K562 (cell line): ENCODE measurements at regions not wholly inside any gene's neighbourhood (a gene's known extent, or its start where the extent isn't known, plus 50 kb on each side); places are given as distances from the start of the nearest gene placed in this dataset.

Source experiments
- ATAC-seq: fragments of 200-7000 bp; cut with Tn5 transposase; 3 replicates; pipeline ENCODE4 v1.9.1; 2020; ENCODE audit warnings: moderate library complexity
- BruUV-seq: library from RNA; stranded (reverse); fragments of 400-500 nt; replicated peaks from 2 replicates; lab custom pipeline; 2021; lab: Mats Ljungman, UMichigan
- CTCF ChIA-PET: fragments of 300-600 bp; formaldehyde crosslinking; extraction: SDS; loops from one replicate; lab custom pipeline; 2021; ENCODE audit warnings: low intra/inter-chr PET ratio; lab: Yijun Ruan, JAX
- POLR2A ChIA-PET: fragments of 300-600, 350-650 bp; sonication (Branson Sonifier 250); formaldehyde crosslinking; extraction: SDS; loops from one replicate; lab custom pipeline; 2021; ENCODE audit warnings: antibody characterized with exemption, inconsistent platforms; lab: Yijun Ruan, JAX
- DNase-seq, 4 experiments: peaks; one replicate each; pipeline versions ENCODE4 v3.0.0 to v3.0.0-alpha.2; 2011 to 2018; ENCODE audit warnings: low spot score in 3 of 4, mixed read lengths in 3 of 4; ENCODE audit errors: extremely low read depth in 1 of 4
- FAIRE-seq: peaks from 2 replicates; lab custom pipeline; 2011; peaks lifted over from hg19 to GRCh38; lab: Jason Lieb, UNC
- H2AFZ ChIP-seq: 2 replicates; pipeline ENCODE4 v1.6.0; 2011; ENCODE audit warnings: low read depth, low read length, control low read depth, inconsistent platforms
- H3K27ac ChIP-seq: fragments of 200-600 bp; 3 replicates; pipeline ENCODE4 v1.8.0; 2011; ENCODE audit warnings: low read depth, mild to moderate bottlenecking, control low read depth, inconsistent platforms, low read length, moderate library complexity, mixed read lengths; ENCODE audit errors: extremely low read depth
- H3K27me3 ChIP-seq, 2 experiments: fragments of 300-600 bp in 1 of 2; 2 replicates in 1 of 2; 3 replicates in 1 of 2; pipeline versions ENCODE4 v1.6.0 to v1.8.0; 2011; ENCODE audit warnings: inconsistent platforms in 2 of 2, low read length in 2 of 2, mild to moderate bottlenecking in 1 of 2, mixed read lengths in 1 of 2, moderate library complexity in 1 of 2; ENCODE audit not compliant: control insufficient read depth in 2 of 2, insufficient read depth in 2 of 2
- H3K36me3 ChIP-seq: fragments of 300-600 bp; 3 replicates; pipeline ENCODE4 v1.8.0; 2011; ENCODE audit warnings: mild to moderate bottlenecking, low read length, inconsistent platforms; ENCODE audit not compliant: control insufficient read depth, insufficient read depth
- H3K4me1 ChIP-seq, 2 experiments: fragments of 200-600 bp in 1 of 2; replicated peaks in 1 of 2; 2 replicates in 1 of 2; 3 replicates in 1 of 2; pipeline versions ENCODE4 v1.5.1 to v1.8.0; 2011; ENCODE audit warnings: inconsistent platforms in 2 of 2, low read length in 2 of 2, mild to moderate bottlenecking in 1 of 2, mixed read lengths in 1 of 2, moderate library complexity in 1 of 2; ENCODE audit not compliant: control insufficient read depth in 2 of 2, insufficient read depth in 2 of 2
- H3K4me2 ChIP-seq: 2 replicates; pipeline ENCODE4 v1.6.1; 2011; ENCODE audit warnings: low read length, control low read depth, inconsistent platforms, mixed read lengths; ENCODE audit not compliant: insufficient read depth
- H3K4me3 ChIP-seq: fragments of 200-600 bp; sonication (generic), shearing (Covaris generic); 2 replicates; pipeline ENCODE4 v1.5.1; 2016; ENCODE audit warnings: control low read depth, inconsistent platforms
- H3K79me2 ChIP-seq: fragments of 200-600 bp; 3 replicates; pipeline ENCODE4 v1.8.0; 2011; ENCODE audit warnings: low read length, inconsistent platforms; ENCODE audit not compliant: control insufficient read depth, insufficient read depth
- H3K9ac ChIP-seq, 2 experiments: 2 replicates each; pipeline versions ENCODE4 v1.6.0 to v1.6.1; 2011; ENCODE audit warnings: low read depth in 2 of 2, low read length in 2 of 2, control low read depth in 1 of 2, inconsistent platforms in 1 of 2, mild to moderate bottlenecking in 1 of 2, mixed read lengths in 1 of 2; ENCODE audit not compliant: insufficient read depth in 1 of 2
- H3K9me1 ChIP-seq: one replicate; pipeline ENCODE4 v1.6.0; 2011; ENCODE audit warnings: inconsistent platforms, mild to moderate bottlenecking, low read length, moderate library complexity; ENCODE audit not compliant: control insufficient read depth, insufficient read depth
- H3K9me3 ChIP-seq: replicated peaks from 2 replicates; pipeline ENCODE4 v1.5.1; 2011; ENCODE audit warnings: low read depth, low read length, inconsistent platforms; ENCODE audit not compliant: control insufficient read depth, insufficient read depth
- H4K20me1 ChIP-seq: replicated peaks from 2 replicates; pipeline ENCODE4 v1.6.1; 2011; ENCODE audit warnings: low read length, inconsistent platforms, mixed read lengths; ENCODE audit not compliant: control insufficient read depth, insufficient read depth
- ARID3A ChIP-seq: IDR thresholded peaks from 2 replicates; pipeline ENCODE4 v1.6.1; 2012; ENCODE audit warnings: low read depth, low read length, improper control_type of control experiment, borderline replicate concordance
- CBX3 ChIP-seq, 2 experiments: IDR thresholded peaks; 1 replicate in 1 of 2; 2 replicates in 1 of 2; pipeline ENCODE4 v1.6.1; 2012; ENCODE audit warnings: inconsistent platforms in 2 of 2, low read length in 2 of 2, borderline replicate concordance in 1 of 2, control low read depth in 1 of 2
- HNRNPH1 ChIP-seq: fragments of 200-400 bp; formaldehyde crosslinking; optimal IDR thresholded peaks from 2 replicates; pipeline ENCODE3; 2017; ENCODE audit warnings: low read depth, mild to moderate bottlenecking, low read length, moderate library complexity
- KDM4B ChIP-seq, 2 experiments: fragments of 450-650 bp in 1 of 2; sonication (generic) in 1 of 2; IDR thresholded peaks; 2 replicates each; pipeline ENCODE4 v1.6.1; 2016 to 2017; ENCODE audit warnings: borderline replicate concordance in 2 of 2, antibody characterized with exemption in 1 of 2, low read depth in 1 of 2, mild to moderate bottlenecking in 1 of 2
- NFATC3 ChIP-seq: fragments of 450-650 bp; IDR thresholded peaks from 2 replicates; pipeline ENCODE4 v1.6.1; 2017; ENCODE audit warnings: mild to moderate bottlenecking
- NR4A1 ChIP-seq, 2 experiments: fragments of 250-450 bp in 1 of 2; fragments of 450-650 bp in 1 of 2; sonication (Bioruptor Pico) in 1 of 2; IDR thresholded peaks; 2 replicates each; pipeline versions ENCODE4 v1.4.0 to v1.6.1; 2016 to 2020; ENCODE audit warnings: mild to moderate bottlenecking in 2 of 2, missing compliant biosample characterization in 1 of 2, missing genetic modification characterization in 1 of 2, moderate library complexity in 1 of 2
- RBFOX2 ChIP-seq: fragments of 200-400 bp; formaldehyde crosslinking; IDR thresholded peaks from 2 replicates; pipeline ENCODE4 v1.6.1; 2017; ENCODE audit warnings: low read depth, mild to moderate bottlenecking, low read length, moderate library complexity
- SMARCB1 ChIP-seq: IDR thresholded peaks from 2 replicates; pipeline ENCODE4 v1.6.1; 2011; ENCODE audit warnings: improper control_type of control experiment, low read depth; ENCODE audit not compliant: insufficient read length
- TCFL5 ChIP-seq: fragments of 250-450 bp; sonication (Bioruptor Pico); conservative IDR thresholded peaks from 2 replicates; pipeline ENCODE4 v1.6.1; 2021; ENCODE audit warnings: mild to moderate bottlenecking, moderate library complexity, matching md5 sums
- ZNF121 ChIP-seq: sonication (generic); formaldehyde crosslinking; conservative IDR thresholded peaks from 2 replicates; pipeline ENCODE4 v1.8.0; 2022; ENCODE audit warnings: missing genetic modification reagents
- ZNF146 ChIP-seq: IDR thresholded peaks from one replicate; pipeline ENCODE4 v1.6.1; 2018; ENCODE audit warnings: missing compliant biosample characterization; ENCODE audit not compliant: unreplicated experiment
- ZNF165 ChIP-seq: fragments of 250-450 bp; sonication (Bioruptor Pico); IDR thresholded peaks from 2 replicates; pipeline ENCODE4 v1.4.0; 2020; ENCODE audit warnings: borderline replicate concordance
- ZNF239 ChIP-seq: fragments of 250-450 bp; sonication (Bioruptor Pico); IDR thresholded peaks from 2 replicates; pipeline ENCODE4 v1.4.0; 2020; ENCODE audit warnings: mild to moderate bottlenecking
- ZNF444 ChIP-seq: fragments of 250-450 bp; sonication (Bioruptor Pico); IDR thresholded peaks from 2 replicates; pipeline ENCODE4 v1.4.0; 2020; ENCODE audit warnings: mild to moderate bottlenecking, moderate library complexity
- ZNF644 ChIP-seq: fragments of 200-800 bp; sonication (Bioruptor generic); IDR thresholded peaks from 2 replicates; pipeline ENCODE4 v1.6.1; 2016; ENCODE audit warnings: low read depth, missing genetic modification characterization, missing compliant biosample characterization
- ZNF717 ChIP-seq: fragments of 250-450 bp; sonication (Bioruptor Pico); IDR thresholded peaks from 2 replicates; pipeline ENCODE4 v1.5.0; 2021
- ZNF764 ChIP-seq: fragments of 250-450 bp; sonication (Bioruptor Pico); IDR thresholded peaks from 2 replicates; pipeline ENCODE4 v1.4.0; 2020; ENCODE audit warnings: low read depth, mild to moderate bottlenecking, moderate library complexity
- WGBS: fragments of 100-300 bp; shearing (Covaris generic); methylation state at CpG from one replicate; pipeline ENCODE4 v1.1.6; 2016; ENCODE audit warnings: low coverage, mixed read lengths; ENCODE audit not compliant: insufficient coverage; ENCODE audit errors: missing lambda C conversion rate; 5-methylcytosine and 5-hydroxymethylcytosine counted together
- in situ Hi-C: fragments of 300-500 bp; cut with MboI; formaldehyde crosslinking; loops from 4 replicates; pipeline ENCODE4 v1.15.0; 2018; ENCODE audit warnings: inconsistent platforms, mixed read lengths
- intact Hi-C: fragments of 100-400 bp; cut with micrococcal nuclease; formaldehyde crosslinking; loops from 2 replicates; pipeline ENCODE4 v1.14.2; 2022
- TF ChIP-seq, protein P1 (sequence below): fragments of 250-450 bp; sonication (Bioruptor Pico); IDR thresholded peaks from 2 replicates; pipeline ENCODE4 v1.8.0; 2022; ENCODE audit warnings: inconsistent platforms
- TF ChIP-seq, protein P2 (sequence below), 2 experiments: fragments of 250-450 bp in 1 of 2; fragments of 450-650 bp in 1 of 2; sonication (Bioruptor Pico) in 1 of 2; IDR thresholded peaks; 2 replicates each; pipeline versions ENCODE4 v1.6.1 to v1.8.0; 2016 to 2021; ENCODE audit warnings: mild to moderate bottlenecking in 2 of 2, moderate library complexity in 2 of 2, missing compliant biosample characterization in 1 of 2, missing genetic modification characterization in 1 of 2

DNA sequence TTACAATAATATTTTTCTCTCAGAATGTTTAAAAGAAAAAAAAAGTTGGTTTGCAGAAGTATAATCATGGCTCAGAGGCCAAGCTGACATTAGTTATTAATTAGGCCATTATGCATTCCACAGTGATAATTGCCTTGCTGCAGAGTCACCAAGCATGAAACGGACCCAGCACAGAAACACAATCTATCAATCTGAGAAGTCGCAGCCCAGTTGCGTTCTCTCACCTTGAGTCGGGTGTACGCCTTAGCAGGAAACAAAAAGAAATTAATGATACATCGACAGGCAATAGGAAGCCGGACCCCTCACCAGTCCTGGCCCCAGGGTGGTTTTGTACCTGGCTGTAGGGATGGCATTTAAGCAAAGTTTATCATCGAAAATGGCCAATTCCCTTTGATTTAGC is 129.7 kb downstream of the PHETA1 start:
- Histone ChIP-seq H2AFZ (no peak overlapping the region), H3K9me1 (no peaks in the 10 kb centered on the region), H3K36me3 (no peaks in the 10 kb centered on the region), H3K4me3 (no peak overlapping the region), H3K9ac (no peak overlapping the region), H3K4me1 (no peaks in the 10 kb centered on the region), H4K20me1 (0 out of 2 replicates have a peak, but pooled peaks cover 3% of the 10 kb centered on the region), H3K79me2 (no peaks in the 10 kb centered on the region), H3K9me3 (no peaks in the 10 kb centered on the region), H3K4me2 (no peak overlapping the region), H3K27ac (no peak overlapping the region), H3K27me3 (peaks cover 19 to 51% of the 10 kb centered on the region in 2 experiments)
- 7% methylated on average over 8 of the region's 8 CpGs for WGBS
- no peak for ATAC-seq
- no TSS peak for BruUV-seq
- in situ Hi-C loops (no loop called here), intact Hi-C loops (no loop called here)
- FAIRE-seq, result no peak
- TF ChIP-seq ZNF165 (CRISPR knock-in tag), result no peak
- no peak for TF ChIP-seq ZNF239 (CRISPR knock-in tag)
- TF ChIP-seq CBX3 (IDR thresholded peaks at IDR 0.05; ENCODE audit: borderline replicate concordance in 1 of 2, low read length in 2 of 2), result no peak
- TF ChIP-seq ZNF146 (CRISPR knock-in tag), result no peak
- no peak for TF ChIP-seq ZNF121 (CRISPR knock-in tag)
- TF ChIP-seq ZNF644 (tag), result no peak
- TF ChIP-seq, protein P1, sequence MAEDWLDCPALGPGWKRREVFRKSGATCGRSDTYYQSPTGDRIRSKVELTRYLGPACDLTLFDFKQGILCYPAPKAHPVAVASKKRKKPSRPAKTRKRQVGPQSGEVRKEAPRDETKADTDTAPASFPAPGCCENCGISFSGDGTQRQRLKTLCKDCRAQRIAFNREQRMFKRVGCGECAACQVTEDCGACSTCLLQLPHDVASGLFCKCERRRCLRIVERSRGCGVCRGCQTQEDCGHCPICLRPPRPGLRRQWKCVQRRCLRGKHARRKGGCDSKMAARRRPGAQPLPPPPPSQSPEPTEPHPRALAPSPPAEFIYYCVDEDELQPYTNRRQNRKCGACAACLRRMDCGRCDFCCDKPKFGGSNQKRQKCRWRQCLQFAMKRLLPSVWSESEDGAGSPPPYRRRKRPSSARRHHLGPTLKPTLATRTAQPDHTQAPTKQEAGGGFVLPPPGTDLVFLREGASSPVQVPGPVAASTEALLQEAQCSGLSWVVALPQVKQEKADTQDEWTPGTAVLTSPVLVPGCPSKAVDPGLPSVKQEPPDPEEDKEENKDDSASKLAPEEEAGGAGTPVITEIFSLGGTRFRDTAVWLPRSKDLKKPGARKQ (CRISPR knock-in tag), result no peak
- no peak for TF ChIP-seq HNRNPH1
- TF ChIP-seq TCFL5 (CRISPR knock-in tag), result no peak
- no peak for TF ChIP-seq SMARCB1
- TF ChIP-seq, protein P2, sequence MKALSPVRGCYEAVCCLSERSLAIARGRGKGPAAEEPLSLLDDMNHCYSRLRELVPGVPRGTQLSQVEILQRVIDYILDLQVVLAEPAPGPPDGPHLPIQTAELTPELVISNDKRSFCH (CRISPR knock-in tag; IDR thresholded peaks at IDR 0.05), result no peak
- TF ChIP-seq, protein P2 (tag; IDR thresholded peaks at IDR 0.05), result no peak
- no peak for TF ChIP-seq NFATC3
- TF ChIP-seq RBFOX2, result no peak
- no peak for TF ChIP-seq ZNF444
- no peak for TF ChIP-seq ARID3A
- no peak for TF ChIP-seq KDM4B (IDR thresholded peaks at IDR 0.05; ENCODE audit: borderline replicate concordance in 2 of 2, low read depth in 1 of 2)
- no peak for TF ChIP-seq ZNF764 (CRISPR knock-in tag)
- TF ChIP-seq NR4A1 (CRISPR knock-in tag; IDR thresholded peaks at IDR 0.05), result no peak
- TF ChIP-seq NR4A1 (tag; IDR thresholded peaks at IDR 0.05), result no peak
- no peak for TF ChIP-seq ZNF717 (CRISPR knock-in tag)
- DNase-seq, result no peak
- ChIA-PET CTCF (no interaction called here), POLR2A (no interaction called here)
